IPS DF 6.9 (cell line): ENCODE measurements at regions not wholly inside any gene's neighbourhood (a gene's known extent, or its start where the extent isn't known, plus 50 kb on each side); places are given as distances from the start of the nearest gene placed in this dataset.

ENCODE experiments used
- DNase-seq: peaks from one replicate; pipeline ENCODE4 v3.0.0-alpha.2; 2013; ENCODE audit warnings: low read depth, low spot score
- H3K27ac ChIP-seq: one replicate; pipeline ENCODE4 v1.5.1; 2013; ENCODE audit warnings: low read length, control low read depth
- H3K27me3 ChIP-seq: 2 replicates; pipeline ENCODE4 v1.6.1; 2013; ENCODE audit warnings: mild to moderate bottlenecking, low read length; ENCODE audit not compliant: control insufficient read depth, insufficient read depth
- H3K36me3 ChIP-seq: 2 replicates; pipeline ENCODE4 v1.6.1; 2013; ENCODE audit warnings: low read length; ENCODE audit not compliant: control insufficient read depth, insufficient read depth
- H3K4me1 ChIP-seq: 2 replicates; pipeline ENCODE4 v1.6.1; 2013; ENCODE audit warnings: low read length; ENCODE audit not compliant: control insufficient read depth, insufficient read depth
- H3K4me3 ChIP-seq: 2 replicates; pipeline ENCODE4 v1.5.1; 2013; ENCODE audit warnings: mild to moderate bottlenecking, low read length
- H3K9me3 ChIP-seq: 2 replicates; pipeline ENCODE4 v1.6.1; 2013; ENCODE audit warnings: low read length, inconsistent platforms; ENCODE audit not compliant: control insufficient read depth, insufficient read depth
- WGBS: extraction: QIAGEN DNeasy Blood & Tissue Kit; methylation state at CpG from one replicate; pipeline ENCODE4 v1.1.7; 2013; ENCODE audit warnings: mixed read lengths, missing lambda C conversion rate; ENCODE audit not compliant: insufficient read length, insufficient coverage; 5-methylcytosine and 5-hydroxymethylcytosine counted together

DNA sequence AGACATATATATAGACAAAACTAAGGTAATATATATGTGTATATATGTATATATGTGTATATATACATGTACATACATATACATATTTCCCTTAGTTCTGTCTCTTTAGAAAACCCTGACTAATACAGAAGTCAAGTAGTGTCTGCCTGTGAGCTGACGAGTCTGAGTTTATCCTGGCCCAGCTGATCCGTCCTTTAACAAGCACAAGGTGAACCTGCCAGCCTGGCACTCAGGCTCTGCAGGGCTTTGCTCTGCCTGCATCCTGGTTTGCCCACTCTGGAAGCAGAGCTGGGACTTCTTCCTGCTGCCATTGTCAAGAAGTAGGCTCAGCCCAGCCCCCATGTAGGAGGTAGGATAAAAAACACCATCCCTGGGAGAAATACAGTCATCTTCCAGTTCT lies 388.0 kb downstream of the ICE1 start:
- H3K27ac ChIP-seq: no peak overlapping the region
- no peaks in the 10 kb centered on the region for H3K9me3 ChIP-seq
- no peaks in the 10 kb centered on the region for H3K27me3 ChIP-seq
- DNase-seq: no peak
- H3K36me3 ChIP-seq: no peaks in the 10 kb centered on the region
- no peaks in the 10 kb centered on the region for H3K4me1 ChIP-seq
- WGBS: no CpG with 5 or more reads among the region's 2 CpGs
- no peak overlapping the region for H3K4me3 ChIP-seq

DNA sequence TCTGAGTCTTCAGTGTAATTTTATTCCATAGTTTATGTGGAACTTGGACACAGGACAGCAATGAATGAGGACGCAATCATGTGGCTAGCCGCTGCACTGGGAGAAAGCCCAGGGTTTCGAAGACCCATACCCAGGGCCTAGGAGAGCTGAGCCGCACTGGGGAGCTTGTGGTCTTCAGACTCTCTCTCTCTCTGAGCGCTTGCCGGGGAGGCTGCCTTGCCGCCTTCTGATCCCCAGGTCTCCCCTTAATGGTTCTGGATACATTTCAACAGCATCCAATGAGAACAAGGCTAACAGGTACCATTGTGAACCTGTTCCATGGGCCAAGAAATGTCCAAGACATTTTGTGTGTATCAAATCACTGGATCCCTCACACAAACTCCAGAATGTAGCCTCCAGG lies 383.4 kb downstream of the ICE1 start:
- Histone ChIP-seq H3K4me3 (no peak overlapping the region), H3K27me3 (no peaks in the 10 kb centered on the region), H3K4me1 (no peaks in the 10 kb centered on the region; the same call in 1 of the 2 replicates), H3K36me3 (no peaks in the 10 kb centered on the region), H3K9me3 (no peaks in the 10 kb centered on the region), H3K27ac (no peak overlapping the region)
- DNase-seq: no peak
- no CpG with 5 or more reads among the region's 7 CpGs for WGBS

DNA sequence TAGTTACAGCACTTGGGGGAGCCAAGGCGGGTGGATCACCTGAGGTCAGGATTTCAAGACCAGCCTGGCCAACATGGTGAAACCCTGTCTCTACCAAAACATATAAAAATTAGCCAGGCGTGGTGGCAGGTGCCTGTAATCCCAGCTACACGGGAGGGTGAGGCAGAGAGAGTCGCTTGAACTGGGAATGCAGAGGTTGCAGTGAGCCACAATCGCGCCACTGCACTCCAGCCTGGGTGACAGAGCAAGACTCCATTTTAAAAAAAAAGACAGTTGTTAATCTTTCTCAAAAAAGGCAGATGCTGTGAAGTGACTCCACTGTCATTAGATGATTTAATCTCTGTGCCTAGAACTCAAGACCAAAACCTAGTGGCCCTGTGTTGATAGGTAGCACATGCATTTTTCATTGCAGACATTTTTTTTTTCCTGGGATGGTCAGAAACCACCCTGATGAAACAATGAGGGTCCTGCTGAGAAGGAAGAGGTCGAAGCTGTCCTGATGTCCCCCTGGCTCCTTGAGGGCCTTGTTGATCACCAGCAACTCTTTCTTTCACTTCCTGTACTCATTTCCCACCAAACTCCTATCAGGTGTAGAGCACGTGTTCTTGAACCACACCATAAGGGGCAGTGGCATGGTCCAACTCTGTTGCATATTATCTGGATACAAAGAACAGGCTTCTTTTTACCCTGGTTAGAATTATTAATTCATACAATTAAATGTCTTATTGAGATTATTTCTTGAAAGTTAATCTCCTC lies 382.2 kb downstream of the ICE1 start:
- Histone ChIP-seq H3K4me1 (no peaks in the 10 kb centered on the region; the same call in 1 of the 2 replicates), H3K27ac (no peak overlapping the region), H3K27me3 (no peaks in the 10 kb centered on the region), H3K9me3 (no peaks in the 10 kb centered on the region), H3K36me3 (no peaks in the 10 kb centered on the region), H3K4me3 (no peak overlapping the region)
- no peak for DNase-seq
- WGBS: no CpG with 5 or more reads among the region's 8 CpGs

DNA sequence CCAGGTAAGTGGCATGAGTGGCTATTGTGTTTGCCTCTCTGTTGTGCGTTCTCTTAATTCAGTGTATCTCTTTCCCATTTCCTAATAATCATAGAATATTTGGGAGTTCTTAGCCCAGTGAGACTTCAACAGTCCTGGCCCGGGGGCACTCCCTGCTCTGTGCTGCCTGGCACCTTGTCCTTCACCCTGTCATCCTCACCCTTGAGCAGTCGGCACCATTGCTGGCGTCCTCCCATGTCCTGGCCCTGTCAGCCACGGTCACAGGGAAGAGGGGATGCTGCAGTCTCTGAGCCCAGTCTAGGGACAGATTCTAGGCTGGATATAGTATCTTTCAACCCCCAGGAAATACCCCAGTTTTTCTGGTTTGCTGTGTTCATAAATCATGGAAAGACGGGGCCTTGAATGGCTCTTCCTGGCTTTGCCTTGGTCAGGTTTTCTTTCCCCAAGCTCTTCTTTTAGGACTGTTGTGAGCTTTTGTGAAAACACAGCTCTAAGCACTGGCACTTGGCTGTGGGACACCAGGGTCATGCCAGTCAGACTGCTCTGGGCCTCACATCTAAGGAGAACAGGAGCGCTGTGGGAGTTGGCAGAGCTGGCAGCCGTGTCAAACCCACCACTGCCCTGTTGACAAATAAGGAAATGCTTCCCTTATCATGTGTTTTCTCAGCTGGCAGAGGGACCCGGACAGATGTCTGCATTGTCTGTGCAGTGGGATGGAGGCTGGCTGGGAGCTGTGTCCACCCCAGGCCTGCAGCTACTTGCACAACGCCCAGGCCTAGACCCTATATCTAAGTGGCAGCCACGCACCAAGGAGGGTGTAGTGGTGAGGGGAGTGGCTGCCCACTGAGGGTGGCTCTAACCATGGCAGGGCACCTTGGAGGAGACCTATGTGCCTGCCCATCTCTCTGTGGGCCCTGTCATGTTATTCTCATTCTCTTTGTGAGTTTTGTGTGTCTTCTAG lies 378.6 kb downstream of the ICE1 start:
- no CpG with 5 or more reads among the region's 11 CpGs for WGBS
- Histone ChIP-seq H3K27me3 (no peaks in the 10 kb centered on the region), H3K4me3 (no peak overlapping the region), H3K27ac (no peak overlapping the region), H3K9me3 (no peaks in the 10 kb centered on the region), H3K36me3 (no peaks in the 10 kb centered on the region), H3K4me1 (no peaks in the 10 kb centered on the region; the same call in 1 of the 2 replicates)
- no peak for DNase-seq

DNA sequence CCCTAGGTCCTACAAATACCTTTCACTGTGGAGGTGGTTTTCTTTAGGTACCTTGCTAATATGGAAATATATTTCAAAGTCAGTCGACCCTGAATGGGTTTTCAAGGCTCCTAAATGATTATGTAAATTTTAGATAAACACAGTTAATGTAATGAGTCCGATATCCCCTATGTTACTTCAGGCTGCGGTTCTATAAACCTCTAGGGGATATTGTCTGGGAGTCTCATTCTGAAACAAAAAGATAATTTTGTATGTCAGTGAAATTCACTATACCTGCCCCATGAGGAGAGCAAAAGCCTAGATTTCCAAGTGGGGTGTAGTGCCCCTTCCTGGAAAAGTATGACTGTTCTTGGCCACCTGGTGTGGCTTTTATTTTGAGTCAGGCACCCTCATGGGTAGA lies 377.3 kb downstream of the ICE1 start:
- DNase-seq: no peak
- WGBS: no CpG with 5 or more reads among the region's 3 CpGs

DNA sequence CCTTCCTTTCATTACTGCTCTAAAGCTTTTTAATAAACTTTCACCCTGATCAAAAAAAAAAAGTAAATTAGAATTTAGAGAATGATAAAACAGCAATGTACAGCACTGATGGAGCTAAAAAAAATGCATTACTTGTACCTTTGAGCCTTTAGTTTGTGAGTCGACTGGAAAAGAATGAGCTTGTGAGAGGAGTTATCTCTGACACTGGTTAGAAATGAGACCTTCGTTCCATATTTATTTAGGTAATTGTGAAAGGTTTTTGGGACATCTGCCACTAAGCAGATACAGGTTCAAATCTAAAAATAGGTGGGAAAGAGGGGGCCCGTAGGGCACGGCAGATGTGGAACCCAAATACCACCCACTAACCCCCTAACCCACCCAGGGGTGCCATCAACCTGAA lies 376.8 kb downstream of the ICE1 start:
- no peaks in the 10 kb centered on the region for H3K4me1 ChIP-seq
- no peak for DNase-seq
- no peak overlapping the region for H3K4me3 ChIP-seq
- H3K36me3 ChIP-seq: no peaks in the 10 kb centered on the region
- H3K27me3 ChIP-seq: no peaks in the 10 kb centered on the region
- WGBS: no CpG with 5 or more reads among the region's 4 CpGs
- no peak overlapping the region for H3K27ac ChIP-seq
- H3K9me3 ChIP-seq: no peaks in the 10 kb centered on the region

More for the DNA sequence above, 377.3 kb downstream of the ICE1 start:
- H3K9me3 ChIP-seq: no peaks in the 10 kb centered on the region
- H3K4me3 ChIP-seq: no peak overlapping the region
- no peaks in the 10 kb centered on the region for H3K27me3 ChIP-seq
- no peak overlapping the region for H3K27ac ChIP-seq
- no peaks in the 10 kb centered on the region; the same call in 1 of the 2 replicates for H3K4me1 ChIP-seq
- no peaks in the 10 kb centered on the region for H3K36me3 ChIP-seq

DNA sequence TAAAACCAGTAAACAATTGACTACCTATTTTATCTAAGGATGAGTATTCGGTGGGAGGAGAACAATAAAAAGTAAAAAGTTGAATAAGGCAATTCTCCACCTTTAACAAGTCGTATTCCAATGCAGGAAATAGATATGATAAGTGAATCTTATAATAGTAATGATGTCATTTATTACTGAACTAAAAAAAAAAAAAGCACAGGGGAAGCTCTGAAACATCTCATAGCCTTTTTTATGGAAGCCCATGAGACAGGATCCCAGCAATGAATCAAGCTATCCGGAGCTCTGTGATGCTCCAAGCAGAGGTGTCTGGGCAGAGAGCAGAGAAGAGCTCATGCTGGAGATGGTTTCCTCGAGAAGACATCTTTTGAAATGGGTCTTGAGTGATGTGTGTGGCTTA lies 376.0 kb downstream of the ICE1 start:
- no peak for DNase-seq
- no peaks in the 10 kb centered on the region for H3K27me3 ChIP-seq
- H3K36me3 ChIP-seq: no peaks in the 10 kb centered on the region

DNA sequence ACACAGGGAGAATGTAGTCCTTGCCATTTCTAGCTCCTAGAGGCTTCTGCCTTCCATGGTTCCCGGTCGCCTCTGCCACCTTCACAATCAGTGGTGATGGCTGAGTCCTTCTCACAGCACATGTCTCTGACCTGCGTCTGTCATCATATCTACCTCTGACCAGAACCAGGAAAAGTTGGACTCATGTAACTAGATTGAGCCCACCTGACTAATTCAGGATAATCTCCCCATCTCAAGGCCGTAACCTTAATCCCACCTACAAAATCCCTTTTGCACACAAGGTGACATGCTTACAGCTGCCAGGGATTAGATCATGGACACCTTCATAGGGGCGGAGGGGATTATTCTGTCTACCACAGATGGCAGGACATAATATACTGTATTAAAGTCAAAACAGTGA lies 375.6 kb downstream of the ICE1 start:
- Histone ChIP-seq H3K27me3 (no peaks in the 10 kb centered on the region), H3K4me1 (no peaks in the 10 kb centered on the region), H3K27ac (no peak overlapping the region), H3K4me3 (no peak overlapping the region), H3K36me3 (no peaks in the 10 kb centered on the region), H3K9me3 (no peaks in the 10 kb centered on the region)
- DNase-seq: no peak
- WGBS: no CpG with 5 or more reads among the region's 5 CpGs

More for the DNA sequence above, 376.0 kb downstream of the ICE1 start:
- Histone ChIP-seq H3K9me3 (no peaks in the 10 kb centered on the region), H3K4me1 (no peaks in the 10 kb centered on the region), H3K4me3 (no peak overlapping the region), H3K27ac (no peak overlapping the region)
- WGBS: no CpG with 5 or more reads among the region's 4 CpGs

DNA sequence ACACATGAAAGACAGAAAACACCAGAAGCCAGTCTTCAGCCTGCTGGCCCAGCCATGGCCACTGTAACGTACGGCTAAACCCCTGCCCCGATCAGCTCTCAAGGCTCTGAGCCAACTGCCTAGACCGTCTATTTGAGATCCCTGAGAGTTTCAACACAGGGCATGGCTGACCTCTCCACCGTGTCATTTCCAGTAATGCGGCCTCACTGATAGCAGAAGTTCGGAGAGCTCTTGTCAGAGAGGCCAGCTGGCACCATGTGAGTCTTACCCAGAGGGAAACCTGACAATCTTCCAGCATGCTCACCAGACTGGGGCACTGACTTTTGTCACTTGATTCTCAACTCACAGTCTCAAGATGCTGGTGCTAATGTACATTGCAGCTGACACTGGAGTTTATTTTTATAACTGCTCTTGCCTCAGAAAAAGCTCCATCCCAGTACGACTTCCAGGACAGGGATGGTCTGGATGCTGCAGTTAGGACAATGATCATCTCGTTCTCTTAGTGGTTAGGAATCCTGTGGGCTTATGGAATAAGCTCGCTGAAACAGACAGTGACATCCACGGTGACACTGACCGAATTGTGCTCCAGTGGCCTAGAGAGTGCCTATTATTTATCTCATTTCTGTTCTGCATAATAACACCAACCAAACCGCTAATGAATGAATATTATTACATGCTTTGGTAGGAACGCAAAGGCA lies 372.7 kb downstream of the ICE1 start:
- no peak for DNase-seq
- Histone ChIP-seq H3K4me3 (no peak overlapping the region), H3K36me3 (no peaks in the 10 kb centered on the region), H3K9me3 (no peaks in the 10 kb centered on the region), H3K4me1 (no peaks in the 10 kb centered on the region), H3K27ac (no peak overlapping the region), H3K27me3 (no peaks in the 10 kb centered on the region)
- WGBS: no CpG with 5 or more reads among the region's 14 CpGs

DNA sequence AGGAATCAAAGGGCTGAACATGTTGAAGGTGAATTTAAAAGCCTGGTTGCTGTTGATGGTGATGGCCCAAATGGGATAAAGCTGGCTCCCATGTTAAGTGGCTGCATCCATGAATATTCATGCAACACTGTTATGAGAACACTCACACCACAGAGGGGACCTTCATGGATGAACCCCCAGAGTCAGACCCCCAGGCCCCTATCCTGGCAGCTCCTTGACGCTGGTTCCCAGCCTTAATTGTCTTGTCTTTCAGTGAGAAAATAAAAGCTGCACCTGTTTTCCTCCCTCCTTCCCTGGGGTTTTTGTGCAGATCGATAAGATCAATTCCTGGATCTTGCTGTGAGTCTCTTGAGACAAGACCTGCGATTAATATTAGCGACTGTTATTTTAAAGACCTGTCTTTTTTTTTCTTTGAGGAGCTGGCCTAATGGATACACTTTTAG lies 371.7 kb downstream of the ICE1 start:
- H3K36me3 ChIP-seq: no peaks in the 10 kb centered on the region
- no peak overlapping the region for H3K27ac ChIP-seq
- no peaks in the 10 kb centered on the region for H3K9me3 ChIP-seq
- no peaks in the 10 kb centered on the region for H3K27me3 ChIP-seq
- WGBS: no CpG with 5 or more reads among the region's 4 CpGs
- no peak for DNase-seq
- no peak overlapping the region for H3K4me3 ChIP-seq
- H3K4me1 ChIP-seq: no peaks in the 10 kb centered on the region
